HepG2 (cell line): ENCODE measurements at regions not wholly inside any gene's neighbourhood (a gene's known extent, or its start where the extent isn't known, plus 50 kb on each side); places are given as distances from the start of the nearest gene placed in this dataset.

Experiments used
- CAMTA2 ChIP-seq: sonication (generic); formaldehyde crosslinking; IDR thresholded peaks from 2 replicates; pipeline ENCODE4 v1.4.0; 2020; ENCODE audit warnings: mild to moderate bottlenecking, missing genetic modification reagents, borderline replicate concordance
- CTCF ChIP-seq: sonication (generic); formaldehyde crosslinking; IDR thresholded peaks from 2 replicates; pipeline ENCODE4 v1.5.0; 2020; ENCODE audit warnings: mild to moderate bottlenecking, missing genetic modification reagents, moderate library complexity
- HMGA1 ChIP-seq: sonication (generic); formaldehyde crosslinking; conservative IDR thresholded peaks from 2 replicates; pipeline ENCODE4 v1.4.0; 2020; ENCODE audit warnings: missing genetic modification reagents
- MLX ChIP-seq: IDR thresholded peaks from 2 replicates; pipeline ENCODE4 v1.6.1; 2016
- NR3C1 ChIP-seq: sonication (generic); formaldehyde crosslinking; IDR thresholded peaks from 2 replicates; pipeline ENCODE4 v1.4.0; 2020; ENCODE audit warnings: missing genetic modification reagents
- POLR2A ChIP-seq, 2 experiments: IDR thresholded peaks; 2 replicates each; pipeline ENCODE4 v1.6.1; 2011; ENCODE audit warnings: low read depth in 2 of 2, low read length in 2 of 2, mild to moderate bottlenecking in 1 of 2, moderate library complexity in 1 of 2; ENCODE audit not compliant: insufficient read depth in 1 of 2
- RAD21 ChIP-seq: fragments of 450-650 bp; formaldehyde crosslinking; IDR thresholded peaks from 2 replicates; pipeline ENCODE4 v1.5.0; 2020; ENCODE audit warnings: mild to moderate bottlenecking
- SMC3 ChIP-seq: IDR thresholded peaks from 2 replicates; pipeline ENCODE4 v1.6.1; 2011; ENCODE audit warnings: low read length, improper control_type of control experiment
- SOX6 ChIP-seq, 2 experiments: fragments of 450-650 bp in 1 of 2; sonication (generic) in 1 of 2; formaldehyde crosslinking in 1 of 2; IDR thresholded peaks; 2 replicates each; pipeline versions ENCODE4 v1.4.0 to v1.6.1; 2017 to 2020; ENCODE audit warnings: antibody characterized with exemption in 1 of 2, mild to moderate bottlenecking in 1 of 2, missing genetic modification reagents in 1 of 2
- ZBTB33 ChIP-seq: sonication (generic); formaldehyde crosslinking; IDR thresholded peaks from 2 replicates; pipeline ENCODE4 v1.4.0; 2020; ENCODE audit warnings: missing genetic modification reagents
- ZFP36 ChIP-seq: fragments of 150-350 bp; IDR thresholded peaks from 2 replicates; pipeline ENCODE4 v1.6.1; 2018; ENCODE audit warnings: borderline replicate concordance, low read length, low read depth; ENCODE audit not compliant: partially characterized antibody
- ZNF143 ChIP-seq: sonication (generic); formaldehyde crosslinking; IDR thresholded peaks from 2 replicates; pipeline ENCODE4 v1.4.0; 2020; ENCODE audit warnings: missing genetic modification reagents
- ZNF34 ChIP-seq: sonication (generic); formaldehyde crosslinking; IDR thresholded peaks from 2 replicates; pipeline ENCODE4 v1.4.0; 2020; ENCODE audit warnings: mild to moderate bottlenecking, missing genetic modification reagents, borderline replicate concordance
- ZNF766 ChIP-seq: sonication (generic); formaldehyde crosslinking; IDR thresholded peaks from 2 replicates; pipeline ENCODE4 v1.5.0; 2020; ENCODE audit warnings: missing genetic modification reagents, borderline replicate concordance

- no peak for TF ChIP-seq POLR2A (IDR thresholded peaks at IDR 0.05; ENCODE audit: insufficient read depth in 1 of 2, low read depth in 2 of 2, low read length in 2 of 2)
- no peak for TF ChIP-seq HMGA1 (CRISPR knock-in tag)
- no peak for TF ChIP-seq RAD21 (CRISPR knock-in tag)
- TF ChIP-seq ZBTB33 (CRISPR knock-in tag) = no peak
- no peak for TF ChIP-seq ZFP36
- no peak for TF ChIP-seq ZNF34 (CRISPR knock-in tag)
- no peak for TF ChIP-seq NR3C1 (CRISPR knock-in tag)
- no peak for TF ChIP-seq CAMTA2 (CRISPR knock-in tag)
- TF ChIP-seq CTCF (CRISPR knock-in tag) = no peak
- no peak for TF ChIP-seq SOX6 (IDR thresholded peaks at IDR 0.05)
- TF ChIP-seq SOX6 (CRISPR knock-in tag; IDR thresholded peaks at IDR 0.05) = no peak
- no peak for TF ChIP-seq ZNF766 (CRISPR knock-in tag)
- TF ChIP-seq SMC3 = no peak
- TF ChIP-seq MLX (CRISPR knock-in tag) = no peak
- no peak for TF ChIP-seq ZNF143 (CRISPR knock-in tag)
Measured at GRCh38 chr2:203623661-203624060, 82.8 kb upstream of the CD28 start.
